NCI-H2171 (cell line): ENCODE measurements at regions not wholly inside any gene's neighbourhood (a gene's known extent, or its start where the extent isn't known, plus 50 kb on each side); places are given as distances from the start of the nearest gene placed in this dataset.

Experiments used
- DNase-seq: peaks from one replicate; lab custom pipeline; 2025; lab: John Stamatoyannopoulos, UW

DNA sequence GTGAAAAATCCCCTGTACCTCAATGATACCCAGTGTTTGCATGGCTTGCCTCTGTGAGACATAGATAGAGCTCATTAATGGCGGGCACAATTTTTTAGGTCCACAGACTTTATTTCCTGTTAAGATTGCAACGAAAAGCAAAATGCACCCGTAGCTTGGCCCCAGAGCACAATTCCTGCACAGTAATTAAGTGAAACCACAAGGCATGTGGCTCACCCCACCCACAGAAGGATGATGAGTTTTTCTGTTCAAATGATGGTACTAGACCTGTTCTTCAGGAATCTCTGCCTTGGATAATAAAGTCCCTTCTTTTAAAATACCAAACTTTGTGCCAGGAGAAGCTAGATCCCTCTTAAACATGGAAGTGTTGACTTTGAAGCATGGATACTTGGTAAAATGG lies 738.1 kb downstream of the QKI start:
- no peak for DNase-seq

DNA sequence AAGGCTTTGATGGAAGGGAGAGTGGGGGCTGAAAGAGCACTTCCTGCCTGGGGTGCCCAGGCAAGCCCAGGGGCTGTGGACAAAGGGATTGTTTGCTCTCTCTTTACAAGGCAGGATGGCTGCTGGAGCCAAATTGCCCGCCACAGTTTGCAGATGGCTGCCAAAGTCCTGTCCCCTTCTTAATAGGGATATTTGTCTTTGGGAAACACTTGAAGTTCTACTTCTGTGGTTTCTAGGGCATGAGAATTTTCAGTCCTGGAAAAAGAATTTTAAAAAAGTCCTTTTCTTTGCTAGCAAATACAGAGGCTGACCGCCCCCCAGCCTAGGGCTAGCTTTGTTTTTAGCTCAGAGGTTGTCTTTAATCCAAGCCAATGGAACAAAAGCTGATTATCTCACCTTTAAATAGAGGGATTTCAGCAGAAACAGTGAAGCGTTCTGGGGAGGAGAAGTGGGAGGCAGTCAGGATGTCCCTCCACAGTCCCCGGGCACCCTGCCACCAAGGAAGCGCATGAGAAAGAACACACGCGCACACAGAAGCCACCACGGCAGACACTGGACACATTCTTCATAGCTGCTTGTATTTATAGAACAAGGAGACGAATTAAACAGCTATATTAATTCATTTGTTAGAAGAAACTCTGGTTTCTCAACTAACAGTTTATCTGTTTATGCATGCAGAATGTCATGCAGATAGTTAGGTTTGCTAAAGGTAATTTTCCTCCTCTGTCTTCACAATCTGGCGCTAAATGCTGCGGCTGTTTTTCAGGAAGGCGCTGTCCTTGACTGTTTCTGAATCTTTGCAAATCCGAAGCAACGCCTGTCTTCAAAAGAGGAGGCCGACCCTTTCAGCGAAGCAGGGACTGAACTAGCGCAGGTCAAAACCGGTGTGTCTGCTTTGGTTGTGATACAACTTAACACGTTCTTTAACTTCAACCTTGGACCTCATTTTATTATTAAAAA lies 736.9 kb downstream of the QKI start:
- DNase-seq = no peak

DNA sequence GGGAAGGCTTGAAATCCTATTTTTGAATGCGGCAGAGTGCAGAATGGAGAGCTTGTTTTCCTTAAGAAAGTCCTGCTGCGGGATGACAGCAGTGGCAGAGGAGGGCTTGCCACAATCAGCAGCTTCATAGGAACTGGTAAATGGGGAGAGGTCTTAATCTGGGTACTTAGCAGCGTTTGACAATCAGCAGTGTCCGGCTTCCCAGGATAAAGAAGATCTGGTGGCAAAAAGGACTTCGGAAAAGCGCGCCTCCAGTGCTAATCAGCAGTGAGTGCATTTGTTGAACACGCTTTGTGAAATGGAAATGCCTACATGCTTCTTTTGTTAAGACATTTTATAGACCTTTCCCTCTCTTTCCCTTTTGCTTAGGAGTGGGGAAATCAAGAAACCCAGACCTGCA lies 735.7 kb downstream of the QKI start:
- DNase-seq = no peak

DNA sequence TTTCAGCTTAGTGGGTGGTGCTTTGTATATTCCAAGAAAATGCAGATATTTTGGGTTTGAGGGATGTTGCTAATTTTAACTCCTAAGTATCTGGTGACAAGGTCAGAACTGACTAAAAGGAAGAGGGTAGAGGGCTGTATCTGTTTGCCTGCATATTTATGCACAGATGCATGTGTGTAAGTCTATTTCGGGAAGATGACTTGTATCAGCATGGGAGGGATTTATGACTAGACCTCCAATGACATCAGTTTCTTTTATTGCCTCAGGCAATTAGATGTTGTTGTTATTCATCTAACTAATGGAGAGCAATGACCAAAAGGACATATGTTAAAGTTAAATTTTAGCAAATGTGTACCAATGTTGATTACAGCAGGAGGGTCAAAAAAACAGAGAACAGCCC lies 734.3 kb downstream of the QKI start:
- no peak for DNase-seq

DNA sequence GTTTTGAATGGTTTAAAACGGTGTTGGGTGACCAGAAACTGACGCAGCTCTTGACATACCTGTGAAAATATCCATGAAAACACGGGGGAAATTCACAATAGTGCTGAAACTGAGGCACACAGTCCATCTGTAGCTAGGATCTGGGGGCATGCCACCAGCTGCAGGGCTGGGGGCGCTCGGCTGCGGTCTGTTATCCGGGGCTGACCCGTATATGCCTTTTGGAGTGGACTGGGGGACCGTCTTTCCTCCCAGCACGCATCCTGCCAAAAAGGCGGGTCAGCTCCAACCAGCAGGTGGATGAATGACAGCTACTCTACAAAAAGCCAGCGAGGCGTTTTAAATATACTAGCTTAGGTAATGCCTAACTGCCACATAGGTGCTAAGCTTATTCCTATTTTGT lies 729.8 kb downstream of the QKI start:
- no peak for DNase-seq

DNA sequence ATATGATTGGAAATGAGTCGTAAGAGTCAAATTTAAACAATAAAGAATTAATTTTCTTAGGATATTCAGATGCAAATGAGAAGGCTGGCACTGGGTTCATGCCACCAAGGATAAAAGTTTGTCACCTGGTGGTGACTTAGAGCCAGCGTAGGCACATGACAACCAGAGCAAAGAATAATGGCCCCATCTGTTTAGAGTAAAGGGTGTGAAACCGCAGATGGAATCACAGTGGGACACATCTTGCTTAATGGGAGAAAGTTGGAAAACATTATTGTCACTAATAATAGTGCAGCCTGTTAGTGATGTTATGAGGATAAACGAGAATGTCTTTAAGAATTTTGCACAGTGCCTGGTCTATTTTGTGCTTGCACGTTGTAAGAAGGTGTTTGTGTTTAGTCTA lies 727.8 kb downstream of the QKI start:
- no peak for DNase-seq

DNA sequence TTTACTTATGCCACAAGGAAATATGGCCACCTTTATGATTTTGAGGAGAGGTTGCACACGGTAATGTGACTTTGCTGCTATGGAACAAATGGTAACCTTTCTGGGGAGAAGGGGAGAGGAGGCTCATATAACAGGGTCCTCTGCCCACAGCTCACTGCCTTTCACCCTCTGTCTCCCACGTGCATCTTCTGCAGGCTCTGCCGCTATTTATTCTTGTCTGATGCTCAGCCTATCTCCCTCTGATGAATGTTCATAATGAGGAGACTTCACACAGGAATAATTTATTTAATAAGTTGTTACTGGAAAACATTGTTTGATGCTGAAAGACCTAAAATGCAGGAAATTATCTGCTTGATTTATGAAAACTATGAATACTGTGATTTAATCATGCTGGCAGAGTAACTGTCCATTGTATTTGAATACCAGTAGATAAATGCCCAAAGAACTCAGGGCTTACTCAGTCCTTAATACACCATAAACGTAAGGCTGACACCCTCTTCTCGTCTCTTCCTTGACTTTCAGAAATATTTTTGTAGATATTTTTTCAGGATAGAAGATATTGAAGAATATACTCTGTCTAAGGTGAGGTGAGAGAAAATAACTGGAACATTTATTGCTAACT lies 721.1 kb downstream of the QKI start:
- DNase-seq = no peak

DNA sequence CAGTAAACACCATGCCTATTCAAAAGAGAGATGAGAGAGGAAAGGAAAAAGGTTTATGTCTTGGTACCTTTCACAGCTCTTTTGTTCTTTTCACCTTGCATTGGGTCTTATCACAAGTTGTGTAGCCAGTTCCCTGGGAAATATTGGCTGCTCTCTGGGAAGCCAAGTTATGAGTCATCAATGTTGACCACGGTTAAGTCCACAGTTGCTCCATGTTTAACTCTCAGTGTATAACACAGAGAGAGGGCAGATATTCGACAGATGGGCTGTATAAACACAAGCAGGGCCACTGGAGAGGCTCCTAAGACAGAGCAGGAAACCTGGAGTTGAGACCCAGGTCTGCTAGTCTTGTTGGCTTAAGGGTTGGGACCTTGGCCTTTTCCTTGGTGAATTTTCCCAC lies 718.6 kb downstream of the QKI start:
- no peak for DNase-seq

DNA sequence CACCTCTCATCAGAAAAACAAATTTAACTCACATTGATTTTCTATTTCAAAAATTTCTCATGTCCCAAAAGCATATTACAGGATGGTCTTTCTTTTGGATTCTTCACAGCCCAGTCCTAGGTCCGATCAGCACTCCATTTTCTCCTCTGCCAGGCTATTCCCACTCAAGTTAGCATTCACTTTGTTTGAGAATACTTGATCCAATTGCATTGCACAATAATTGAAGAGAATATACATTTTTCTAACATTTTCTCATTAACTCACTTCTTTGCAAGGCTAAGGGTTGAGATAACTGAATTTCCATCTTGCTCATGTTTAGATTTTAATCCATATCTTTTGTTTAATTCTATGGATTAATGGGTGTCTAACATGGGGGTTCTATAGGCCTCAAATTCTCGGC lies 716.1 kb downstream of the QKI start:
- DNase-seq = no peak

DNA sequence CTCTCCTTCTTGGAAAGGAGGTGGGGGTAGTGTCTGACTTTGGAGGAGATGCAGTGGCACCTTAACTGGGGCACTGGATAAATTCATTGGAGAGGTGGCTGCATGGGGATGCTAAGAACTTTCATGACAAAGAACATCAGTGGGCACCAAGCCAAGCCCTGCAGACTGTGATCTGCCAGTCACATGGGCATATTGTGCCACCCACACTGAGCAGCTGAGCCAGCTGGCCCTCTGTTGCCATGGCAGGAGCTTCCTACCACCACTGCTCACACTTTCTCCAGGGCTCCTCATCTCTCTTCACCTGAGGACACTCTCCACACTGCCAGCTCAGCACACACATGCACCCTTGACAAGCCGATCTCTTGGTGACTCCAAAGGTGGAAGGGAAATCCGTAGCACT lies 715.6 kb downstream of the QKI start:
- DNase-seq = no peak

DNA sequence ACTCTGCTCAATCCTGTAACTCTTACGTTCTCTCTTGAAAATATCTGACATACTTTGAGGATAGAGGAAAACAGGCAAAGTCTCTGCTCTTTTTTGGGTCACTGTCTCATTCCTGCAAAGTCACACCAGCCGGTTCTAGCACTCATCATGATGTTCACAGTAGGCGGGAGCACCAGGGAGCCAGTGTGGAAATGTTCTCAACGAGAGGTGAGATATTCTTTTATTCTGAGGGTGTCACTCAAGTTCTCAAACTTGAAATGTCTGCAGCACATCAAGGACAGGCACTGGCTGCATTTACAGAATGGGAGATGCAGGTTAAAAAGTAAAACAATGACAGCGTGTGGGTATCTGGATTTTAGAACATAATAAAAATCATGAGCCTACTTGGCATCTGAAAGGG lies 714.7 kb downstream of the QKI start:
- no peak for DNase-seq

DNA sequence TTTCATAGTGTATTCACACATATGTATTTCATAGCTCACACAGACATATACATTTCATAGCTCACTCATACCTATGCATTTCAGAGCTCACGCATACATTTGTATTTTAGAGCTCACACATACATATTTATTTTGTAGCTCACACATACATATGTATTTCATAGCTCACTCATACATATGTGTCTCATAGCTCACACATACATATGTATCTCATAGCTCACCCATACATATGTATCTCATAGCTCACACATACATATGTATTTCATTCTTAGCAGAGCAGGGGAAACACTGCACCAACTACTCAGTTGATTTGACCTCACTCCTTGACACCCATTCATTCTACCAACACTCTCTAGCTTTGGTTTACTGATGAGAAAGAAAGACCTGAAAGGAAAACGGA lies 713.6 kb downstream of the QKI start:
- no peak for DNase-seq

DNA sequence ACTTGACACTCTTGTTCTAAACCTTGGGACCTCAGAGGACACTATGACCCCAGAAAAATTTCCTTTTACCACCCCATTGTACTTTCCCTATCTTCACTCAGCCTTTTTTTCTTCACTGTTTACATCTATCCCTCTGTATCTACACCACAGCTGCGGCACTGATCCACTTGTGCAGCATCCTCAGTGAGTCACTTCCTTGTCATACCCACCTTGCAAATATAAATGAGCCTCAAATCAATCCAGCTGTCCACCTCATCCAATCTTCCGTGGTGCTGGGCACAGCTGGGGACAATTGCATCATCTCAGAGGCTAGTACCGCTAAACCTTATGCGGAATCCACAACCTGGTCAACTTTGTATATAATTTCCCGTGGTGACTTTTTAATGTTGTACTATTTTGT lies 710.5 kb downstream of the QKI start:
- DNase-seq = no peak

DNA sequence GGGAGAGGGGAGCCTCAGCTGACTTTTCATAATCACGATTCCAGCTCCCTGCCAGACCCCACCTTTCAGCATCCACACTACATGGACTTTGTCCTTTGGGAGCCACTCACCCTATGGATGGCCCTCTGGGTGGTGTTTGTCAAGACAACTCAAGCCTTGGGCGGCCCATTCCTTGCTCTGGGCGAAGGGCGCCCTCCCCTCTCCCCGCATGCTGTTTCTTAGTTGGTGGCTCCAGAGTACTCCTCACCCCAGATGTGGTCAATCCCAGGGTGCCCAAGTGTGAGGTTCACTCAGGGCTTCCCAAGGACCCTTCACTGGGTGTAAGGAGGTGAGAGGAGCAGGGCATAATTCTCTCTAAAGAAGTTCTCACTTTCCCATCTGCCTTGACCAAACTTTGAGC lies 710.0 kb downstream of the QKI start:
- no peak for DNase-seq

DNA sequence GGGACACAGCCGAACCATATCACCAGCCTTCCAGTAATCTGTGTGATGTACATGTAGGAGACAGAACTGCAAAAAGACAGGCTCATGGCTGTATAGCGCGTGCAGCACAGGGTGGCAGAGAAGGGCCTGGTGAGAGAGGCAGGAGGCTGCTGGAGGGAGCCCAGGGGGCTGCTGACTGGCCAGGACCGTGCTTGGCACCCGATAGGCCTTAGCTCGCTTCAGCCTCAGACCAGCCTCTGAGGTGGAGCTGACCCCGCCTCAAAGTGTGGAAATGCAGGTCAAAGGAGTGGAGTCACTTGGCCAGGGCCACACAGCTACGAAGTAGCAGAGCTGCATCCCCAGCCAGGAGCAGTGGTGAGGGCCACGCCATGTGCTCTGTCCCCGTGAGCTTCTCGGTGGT lies 707.6 kb downstream of the QKI start:
- DNase-seq = no peak

DNA sequence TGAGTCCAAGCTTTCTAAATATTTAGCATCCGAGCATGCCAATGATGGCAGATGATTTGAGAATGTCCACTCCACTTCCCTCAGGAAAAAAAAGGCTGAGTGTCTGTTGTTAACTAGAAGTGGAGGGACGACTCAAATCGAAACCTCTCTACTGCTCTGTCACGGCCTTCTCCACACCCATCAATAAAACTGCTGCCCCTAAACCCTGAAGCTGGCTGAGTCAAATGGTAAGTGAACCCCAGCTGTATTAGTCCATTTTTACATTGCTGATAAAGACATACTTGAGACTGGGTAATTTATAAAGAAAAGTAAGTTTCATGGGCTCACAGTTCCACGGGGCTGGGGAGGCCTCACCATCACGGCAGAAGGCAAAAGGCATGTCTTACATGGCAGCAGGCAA lies 707.0 kb downstream of the QKI start:
- no peak for DNase-seq

DNA sequence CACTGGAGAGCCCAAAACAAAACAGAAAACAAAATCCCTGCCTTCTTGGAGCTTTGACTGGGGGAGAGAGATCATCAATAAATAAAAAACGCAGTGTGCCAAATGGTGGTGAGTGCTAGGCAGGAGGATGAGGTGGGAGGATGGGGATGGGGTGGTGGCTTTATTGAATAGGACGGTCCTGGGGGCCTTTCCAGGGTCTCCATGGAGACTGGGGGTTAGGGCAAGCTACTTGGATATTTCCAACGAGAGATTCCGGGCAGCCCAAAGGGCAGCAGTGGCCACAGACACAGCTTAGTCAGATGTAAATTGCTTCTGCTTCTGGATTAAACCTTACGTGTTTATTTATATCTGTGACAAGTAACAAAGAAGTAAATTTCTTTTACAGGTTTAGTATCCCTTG lies 700.1 kb downstream of the QKI start:
- no peak for DNase-seq

DNA sequence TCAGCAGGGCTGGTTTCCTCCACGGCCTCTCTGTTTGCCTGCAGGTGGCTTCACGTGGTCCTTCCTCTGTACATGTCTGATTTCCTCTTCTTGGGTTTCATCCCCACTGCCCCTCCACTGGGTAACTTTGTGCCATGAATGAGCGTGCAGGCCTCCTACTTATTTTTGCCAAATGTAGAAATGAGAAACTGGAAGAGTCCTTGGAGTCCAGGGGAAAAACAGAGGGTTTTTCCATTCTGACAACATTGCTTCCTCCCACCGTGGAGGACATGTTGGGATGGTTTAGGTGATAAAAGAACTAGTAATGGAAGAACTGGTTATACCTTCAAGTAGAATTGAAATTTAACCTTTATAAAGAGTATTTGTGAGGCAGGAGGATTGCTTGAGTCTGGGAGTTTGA lies 699.5 kb downstream of the QKI start:
- no peak for DNase-seq

DNA sequence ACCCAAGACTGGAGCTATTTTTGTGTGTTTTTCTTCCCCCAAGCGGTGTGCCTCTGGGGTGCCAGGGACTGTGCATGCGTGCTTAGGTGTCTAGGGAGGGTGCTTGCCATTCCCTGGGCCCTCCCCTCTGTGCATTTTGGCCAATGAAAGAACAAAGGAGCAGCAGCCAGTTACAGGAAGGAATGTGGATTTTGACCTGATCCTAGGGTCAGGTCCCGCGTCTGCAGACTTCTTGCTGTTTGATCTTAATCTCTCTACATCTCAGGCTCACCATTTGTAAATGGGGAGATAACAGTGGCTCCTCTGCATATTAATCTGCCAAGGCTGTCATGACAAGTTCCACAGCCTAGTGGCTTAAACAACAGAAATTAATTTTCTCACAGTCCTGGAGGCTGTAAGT lies 699.1 kb downstream of the QKI start:
- no peak for DNase-seq

DNA sequence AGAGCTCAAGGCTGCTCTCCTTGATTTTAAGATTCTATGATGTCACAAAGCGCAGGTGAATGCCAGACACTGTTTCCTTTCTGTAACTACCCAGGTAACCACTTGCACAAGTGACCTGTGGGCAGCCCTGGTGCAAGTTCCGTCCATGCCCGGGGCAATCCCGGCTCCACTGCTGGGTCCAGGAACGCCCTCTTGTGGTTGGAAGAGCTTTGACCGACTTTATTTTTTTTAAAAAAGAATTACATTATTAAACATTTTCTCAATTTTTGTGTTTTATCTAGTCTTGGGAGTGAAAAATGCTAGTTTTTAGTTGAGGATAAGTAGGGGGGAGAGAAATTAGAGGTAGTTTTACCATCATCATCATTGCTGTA lies 695.2 kb downstream of the QKI start:
- no peak for DNase-seq

DNA sequence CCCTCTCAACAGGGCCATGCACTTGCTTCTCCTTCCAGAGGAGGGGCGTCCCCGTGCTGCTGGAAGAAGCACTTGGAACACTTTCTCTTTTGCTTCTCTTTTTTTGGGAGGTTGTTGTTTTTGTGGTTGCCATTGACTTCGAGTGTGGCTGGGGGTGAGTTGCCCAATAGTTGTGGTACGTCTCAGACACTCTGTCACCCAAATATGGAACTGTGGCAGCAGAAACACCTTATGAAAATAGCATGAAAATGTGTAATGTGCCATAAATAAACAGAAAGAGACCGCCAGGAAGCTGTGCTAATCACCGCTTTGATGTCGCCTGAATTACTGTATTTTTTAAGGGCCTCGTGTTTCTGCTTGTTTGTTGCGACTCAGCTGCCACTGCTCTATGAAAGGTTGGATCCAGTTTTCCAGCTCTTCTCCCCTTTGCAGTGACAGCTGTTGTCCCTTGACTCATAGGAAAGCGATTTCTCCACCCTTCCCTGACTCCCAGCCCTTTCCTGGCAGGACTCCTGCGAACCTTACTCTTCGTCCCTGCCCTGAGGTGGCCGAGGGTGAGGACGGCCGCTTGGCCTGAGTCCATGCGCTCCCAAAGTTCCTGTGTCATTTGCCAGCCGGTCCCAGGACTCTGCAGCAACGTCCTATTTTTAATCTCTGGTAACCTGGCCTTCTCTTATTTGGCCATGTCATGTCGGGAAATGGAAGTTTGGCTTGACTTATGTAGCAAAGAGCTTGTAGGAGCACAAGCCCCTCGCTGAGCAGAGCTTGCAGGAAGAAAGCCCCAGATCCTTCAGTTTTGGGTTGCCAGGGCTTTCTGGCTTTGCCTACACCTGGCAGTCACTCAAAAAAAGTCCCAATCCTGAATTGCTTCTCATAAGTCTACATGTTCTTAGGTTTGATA lies 694.6 kb downstream of the QKI start:
- DNase-seq = no peak

DNA sequence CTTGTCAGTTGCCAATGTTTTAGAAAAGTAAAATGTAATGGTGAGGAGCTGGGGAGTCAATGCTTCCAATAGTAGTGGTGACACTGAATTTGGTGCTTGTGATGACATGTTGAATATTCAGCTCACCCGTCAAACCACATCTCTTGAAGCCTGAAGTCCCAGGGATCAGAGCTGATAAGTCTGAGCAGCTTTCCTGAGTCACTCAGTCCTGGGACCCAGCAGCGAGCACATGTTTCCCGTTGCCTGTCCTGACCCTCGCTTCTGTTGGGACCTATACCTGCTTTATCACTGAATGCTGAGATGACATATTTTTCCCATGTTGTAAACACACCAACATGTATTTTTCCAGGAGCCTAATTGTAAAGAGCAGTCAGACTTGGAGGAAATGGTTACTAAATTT lies 693.6 kb downstream of the QKI start:
- DNase-seq = no peak
